ENCODE measurements at regions not wholly inside any gene's neighbourhood (a gene's known extent, or its start where the extent isn't known, plus 50 kb on each side); places are given as distances from the start of the nearest gene placed in this dataset.

DNA sequence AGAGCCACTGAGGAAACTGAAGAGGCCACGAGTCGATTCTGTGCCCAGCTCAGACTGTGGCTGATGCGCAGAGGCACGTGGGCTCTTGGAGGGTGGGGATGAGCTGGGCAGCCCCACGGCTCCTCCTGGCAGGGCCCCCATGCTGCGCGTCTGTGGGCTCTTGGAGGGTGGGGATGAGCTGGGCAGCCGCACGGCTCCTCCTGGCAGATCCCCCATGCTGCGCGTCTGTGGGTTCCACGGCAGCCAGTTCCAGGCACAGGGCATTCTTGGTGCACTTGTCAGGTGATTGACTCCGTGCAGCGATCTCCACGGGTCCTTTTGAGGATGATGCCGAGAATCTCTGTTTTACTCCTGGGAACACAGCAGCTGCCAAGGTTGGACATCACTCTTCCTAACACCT, 138.1 kb upstream of the ZNF236 start:
- DNase-seq (ENCODE audit: low spot score), result no peak

DNA sequence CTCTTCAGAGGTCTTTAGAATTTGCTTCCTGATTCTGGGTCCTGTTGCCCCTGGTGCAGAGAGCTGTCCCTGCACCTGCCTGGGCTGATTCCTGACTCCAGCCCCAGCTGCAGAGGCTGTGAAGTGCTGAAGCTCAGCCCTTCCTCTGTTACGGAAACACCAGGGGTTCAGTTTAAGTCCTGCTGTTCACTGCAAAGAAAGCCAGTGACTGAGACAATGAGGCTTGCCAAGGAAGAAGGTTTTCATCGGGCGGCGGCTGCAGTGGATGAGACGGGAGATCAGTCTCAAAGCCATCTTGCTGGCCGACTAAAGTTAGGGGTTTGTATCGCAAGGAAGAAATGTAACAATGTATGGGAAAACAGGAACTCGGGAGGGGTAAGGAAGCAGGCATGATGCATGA, 142.4 kb upstream of the ZNF236 start:
- no peak for DNase-seq (ENCODE audit: low spot score)

DNA sequence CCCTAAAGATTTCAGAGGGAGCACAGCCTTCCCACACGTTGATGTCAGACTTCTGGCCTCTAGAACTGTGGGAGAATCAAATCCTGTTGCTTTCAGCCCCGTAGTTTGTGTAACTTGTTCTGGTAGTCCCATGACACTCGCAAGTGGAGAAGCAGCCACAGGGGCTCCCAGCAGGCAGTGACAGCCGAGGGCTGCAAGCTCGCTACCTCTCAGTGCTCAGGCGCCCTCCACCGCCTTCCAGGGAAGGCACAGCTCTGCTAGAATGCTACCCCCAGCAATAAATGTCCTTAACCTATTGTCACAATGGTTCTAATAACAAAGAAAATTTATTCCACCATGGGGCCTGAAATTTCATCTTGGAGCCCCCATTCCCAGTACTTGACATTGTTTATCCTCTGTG, 143.1 kb upstream of the ZNF236 start:
- no peak for DNase-seq (ENCODE audit: low spot score)

DNA sequence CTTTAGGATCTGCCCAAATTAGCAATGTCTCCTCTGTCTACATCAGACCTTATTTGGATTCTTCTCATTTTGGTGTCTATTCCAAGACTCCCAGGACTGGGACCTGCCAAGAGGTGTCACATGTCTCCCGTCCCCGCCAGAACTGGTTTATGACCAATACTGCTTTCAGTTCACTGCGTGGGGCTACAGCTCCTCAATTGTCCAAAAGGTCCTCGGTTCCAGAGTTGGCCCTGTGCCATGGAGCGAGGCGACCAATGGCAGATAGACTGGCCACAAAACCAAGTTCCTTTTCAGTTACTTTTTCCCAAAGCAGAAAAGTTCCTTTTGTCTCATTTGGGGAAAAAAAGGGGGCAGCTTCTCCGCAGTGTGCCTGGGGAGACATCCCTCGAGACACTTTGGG, 144.1 kb upstream of the ZNF236 start:
- DNase-seq (ENCODE audit: low spot score), result no peak

GRCh38 chr18:76674596-76674995, 147.8 kb upstream of the ZNF236 start:
- DNase-seq (ENCODE audit: low spot score), result no peak

DNA sequence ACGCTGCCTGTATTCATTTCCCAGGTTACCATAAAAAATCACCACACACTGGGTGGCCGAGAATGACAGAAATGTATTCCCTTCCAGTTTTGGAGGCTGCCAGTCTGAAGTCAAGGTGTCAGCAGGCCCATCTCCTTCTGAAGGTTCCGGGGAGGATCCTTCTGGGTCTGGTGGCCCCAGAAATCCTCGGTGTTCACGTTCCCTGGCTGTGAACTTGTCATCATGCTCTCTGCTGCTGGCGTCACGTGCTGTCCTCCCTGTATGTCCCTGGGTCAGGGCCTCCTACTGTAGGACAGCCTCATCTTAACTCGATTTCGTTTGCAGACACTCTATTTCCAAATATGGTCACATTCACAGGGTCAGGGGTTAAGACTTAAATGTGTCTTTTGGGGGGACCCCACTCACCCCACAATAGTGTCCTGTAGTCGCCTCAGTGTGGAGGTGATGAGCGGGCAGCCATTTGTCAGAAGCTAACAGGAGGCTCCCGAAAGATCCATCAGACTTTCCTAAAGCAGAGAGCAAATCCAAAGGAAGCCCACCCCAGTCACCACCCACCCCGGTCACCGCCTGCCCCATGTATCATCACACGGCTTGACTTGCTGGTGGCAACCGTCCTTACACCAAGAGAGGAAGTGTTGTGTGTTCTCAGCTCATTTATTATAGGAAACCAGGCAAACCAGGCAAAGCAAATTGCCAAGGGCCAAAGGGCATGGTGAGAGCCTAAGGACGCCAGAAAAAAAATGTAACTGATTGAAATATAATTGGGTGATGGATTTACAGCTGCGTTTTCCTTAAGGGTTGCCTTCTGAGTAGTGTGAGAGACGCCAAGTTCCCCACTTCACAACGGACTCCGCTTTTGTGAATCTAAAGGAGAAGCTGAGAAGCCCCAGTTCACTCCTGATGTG, 148.8 kb upstream of the ZNF236 start:
- DNase-seq (ENCODE audit: low spot score), result no peak

GRCh38 chr18:76672627-76673026, 149.7 kb upstream of the ZNF236 start:
- no peak for DNase-seq (ENCODE audit: low spot score)

GRCh38 chr18:76670564-76671288, 151.6 kb upstream of the ZNF236 start:
- DNase-seq (ENCODE audit: low spot score), result no peak

DNA sequence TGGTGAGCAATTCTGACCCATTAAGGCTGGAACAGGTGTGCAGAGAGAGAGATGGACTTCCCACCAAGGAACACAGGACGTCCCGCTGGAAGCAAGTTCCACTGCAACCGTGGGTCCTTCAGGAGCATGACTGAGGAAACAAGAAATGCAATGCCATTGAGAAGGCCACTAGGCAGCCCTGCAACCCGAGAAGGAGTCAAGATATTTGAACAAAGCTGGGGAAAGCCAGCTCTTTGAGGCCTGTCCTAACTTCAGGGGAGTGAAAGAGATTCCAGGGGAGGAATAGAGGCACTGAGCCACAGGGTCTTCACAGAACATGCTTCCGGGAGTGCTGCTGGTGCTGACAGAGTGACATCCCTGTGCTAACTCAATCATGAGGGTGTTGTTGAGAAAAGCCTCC, 153.8 kb upstream of the ZNF236 start:
- DNase-seq (ENCODE audit: low spot score), result no peak

DNA sequence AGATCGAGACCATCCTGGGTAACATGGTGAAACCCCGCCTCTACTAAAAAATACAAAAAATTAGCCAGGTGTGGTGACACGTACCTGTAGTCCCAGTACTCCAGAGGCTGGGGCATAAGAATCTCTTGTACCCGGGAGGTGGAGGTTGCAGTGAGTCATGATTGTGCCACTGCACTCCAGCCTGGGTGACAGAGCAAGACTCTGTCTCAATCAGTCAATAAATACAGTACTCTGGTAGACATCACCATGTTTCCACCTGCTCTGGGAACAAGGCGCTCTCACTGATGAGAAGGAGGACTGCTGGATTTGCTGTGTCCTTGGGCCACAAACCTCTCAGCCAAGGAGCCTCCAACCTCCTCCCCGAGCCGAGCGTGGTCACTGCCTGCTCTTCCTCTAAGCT, 154.2 kb upstream of the ZNF236 start:
- no peak for DNase-seq (ENCODE audit: low spot score)

DNA sequence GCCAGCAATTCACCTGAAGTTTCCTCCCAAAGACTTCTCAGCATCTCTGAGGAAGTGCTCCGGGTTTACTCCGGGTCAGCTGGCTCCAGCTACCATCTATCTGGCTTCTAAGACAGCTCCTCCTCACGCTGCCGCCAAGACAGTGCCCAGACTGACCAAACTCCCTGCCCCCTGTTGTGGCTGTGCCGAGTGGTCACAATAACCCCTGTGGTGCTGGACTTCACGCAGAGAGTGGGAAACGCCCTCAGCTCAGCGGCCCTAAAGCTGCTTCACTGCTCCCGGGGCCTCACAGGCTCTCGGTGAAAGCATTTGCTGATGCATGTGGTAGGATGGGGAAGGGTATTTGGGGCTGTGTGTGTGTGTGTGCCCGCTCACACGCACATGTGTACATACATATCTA, 154.8 kb upstream of the ZNF236 start:
- no peak for DNase-seq (ENCODE audit: low spot score)

DNA sequence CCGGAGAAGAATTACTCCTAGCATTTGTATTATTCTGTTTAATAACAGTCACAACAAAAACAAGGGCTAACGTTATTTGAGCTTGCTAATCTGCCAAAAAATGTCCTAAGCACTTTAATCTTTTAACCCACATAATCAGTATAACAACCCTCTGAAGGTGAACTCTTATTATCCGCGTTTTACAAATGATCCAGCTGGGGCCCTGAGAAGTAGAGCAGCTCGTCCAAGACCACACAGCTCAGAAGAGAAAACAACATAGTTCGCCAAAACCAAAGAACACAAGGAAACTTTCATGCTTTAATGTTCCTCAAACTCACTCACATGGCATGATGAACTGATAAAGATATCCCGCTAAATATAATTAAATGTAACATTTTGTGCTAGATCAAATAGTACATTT, 159.7 kb upstream of the ZNF236 start:
- no peak for DNase-seq (ENCODE audit: low spot score)

DNA sequence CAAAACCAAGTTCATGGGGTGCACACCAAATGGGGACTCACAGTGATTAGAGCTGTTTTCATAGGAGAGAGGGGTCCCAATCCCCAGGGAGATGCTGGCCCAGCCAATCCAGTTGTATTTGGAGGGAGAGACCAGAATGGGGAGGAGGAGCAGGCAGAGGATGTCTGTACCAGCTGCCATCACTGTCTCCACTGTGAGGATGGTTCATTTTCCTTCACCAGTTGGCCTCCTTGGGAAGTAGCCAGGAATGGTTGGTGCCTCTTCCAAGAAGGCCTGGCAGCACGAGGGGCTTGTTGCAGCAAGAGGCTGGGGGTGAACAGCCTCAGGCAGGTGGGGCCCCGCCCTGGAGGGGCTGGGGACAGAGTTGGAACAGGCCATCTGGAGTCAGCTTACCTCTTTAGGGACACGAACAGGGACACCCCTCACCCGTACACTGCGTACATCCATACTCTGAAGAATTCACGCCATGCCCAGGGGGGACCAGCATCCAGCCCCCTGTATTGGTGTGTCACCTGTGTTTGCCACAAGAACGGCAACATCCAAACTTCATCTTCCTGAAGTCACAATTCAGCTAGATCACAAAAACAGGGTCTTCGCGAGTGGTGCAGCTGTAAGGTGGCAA, 161.7 kb upstream of the ZNF236 start:
- no peak for DNase-seq (ENCODE audit: low spot score)

DNA sequence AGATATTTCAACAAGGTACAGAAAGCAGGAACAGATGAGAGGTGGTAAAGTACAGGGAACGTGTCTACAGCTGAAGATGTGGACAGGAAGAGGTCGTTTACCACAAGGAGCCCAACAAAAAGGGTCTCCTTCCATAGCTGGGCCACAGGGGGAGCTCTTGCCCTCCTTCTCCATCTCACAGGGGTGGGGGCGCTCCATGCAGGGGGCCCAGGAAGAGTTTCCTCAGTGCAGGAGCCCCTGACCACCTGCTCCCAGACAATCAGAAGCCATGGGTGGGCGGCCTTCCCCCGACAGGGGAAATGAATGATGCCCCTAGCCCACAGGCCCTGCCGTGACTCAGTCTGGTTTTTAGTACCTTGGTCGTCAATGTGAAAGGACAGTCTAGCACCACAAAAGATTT, 163.6 kb upstream of the ZNF516 start:
- DNase-seq (ENCODE audit: low spot score), result no peak

DNA sequence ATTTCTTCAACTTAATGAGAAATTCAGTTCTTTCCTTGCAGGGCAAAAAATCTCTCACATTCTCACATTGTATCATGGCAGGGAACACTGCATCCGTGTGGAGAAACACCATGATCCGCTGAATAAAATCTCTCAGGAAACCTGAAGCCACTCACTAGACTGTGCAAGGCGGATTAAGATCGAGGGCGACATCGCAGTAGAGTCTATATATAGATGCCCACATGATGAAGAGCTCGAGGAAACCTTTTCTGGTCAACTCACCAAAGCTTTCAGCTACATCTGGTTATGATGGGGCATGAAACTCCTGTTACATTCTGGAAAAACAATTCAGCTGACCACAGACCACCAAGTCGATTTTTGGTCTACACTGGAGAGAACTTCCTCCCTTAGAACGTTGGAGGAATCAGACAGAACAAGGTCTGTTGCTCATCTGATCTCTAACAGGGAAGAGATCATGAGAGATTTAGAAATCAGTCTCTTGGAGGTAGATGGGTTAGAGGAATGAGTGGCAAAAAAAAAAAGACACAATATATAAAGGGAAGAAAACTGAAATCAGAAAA, 162.9 kb upstream of the ZNF516 start:
- DNase-seq (ENCODE audit: low spot score), result no peak

DNA sequence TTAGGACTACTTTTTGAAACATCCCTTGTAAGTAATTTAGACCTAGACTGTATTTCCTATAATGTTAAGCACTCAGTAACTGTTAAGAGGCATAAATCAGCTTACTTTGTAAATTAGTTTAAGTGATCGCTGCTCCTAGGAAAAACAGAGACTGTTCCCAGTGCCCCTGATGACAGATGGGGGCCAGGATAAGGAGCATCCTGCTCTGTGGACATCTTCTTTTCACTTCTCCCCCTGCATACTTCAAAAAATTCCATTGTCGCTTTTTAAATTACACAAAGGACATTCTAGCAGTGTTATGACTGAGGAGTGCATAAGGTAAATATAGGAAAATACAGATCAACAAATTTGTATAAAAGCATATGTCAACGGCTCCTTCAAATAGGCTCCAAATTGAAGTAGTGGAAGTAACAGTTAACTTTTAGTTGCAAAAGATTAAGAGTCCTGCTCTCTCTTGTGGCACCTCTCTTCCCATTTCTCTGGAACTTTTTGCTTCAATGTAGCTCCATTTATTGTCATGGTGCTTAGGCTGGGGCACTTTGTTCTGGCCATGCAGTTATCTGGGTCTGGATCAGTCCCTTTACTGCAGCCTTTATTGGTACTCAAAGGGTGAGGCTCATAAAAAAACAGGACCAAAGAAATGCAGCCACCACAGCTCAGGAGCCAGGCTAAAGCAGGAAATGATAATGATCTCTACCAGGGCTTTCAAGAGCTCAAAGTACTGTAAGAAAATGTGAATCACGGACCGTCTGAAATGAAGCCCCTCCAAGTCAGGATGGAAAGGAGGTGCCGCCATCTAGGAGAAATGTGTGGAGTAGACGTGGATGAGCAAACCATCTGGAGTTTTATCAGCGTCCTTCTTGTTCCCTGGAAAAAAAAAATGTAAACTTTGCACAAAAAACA, 162.1 kb upstream of the ZNF516 start:
- DNase-seq (ENCODE audit: low spot score), result no peak

DNA sequence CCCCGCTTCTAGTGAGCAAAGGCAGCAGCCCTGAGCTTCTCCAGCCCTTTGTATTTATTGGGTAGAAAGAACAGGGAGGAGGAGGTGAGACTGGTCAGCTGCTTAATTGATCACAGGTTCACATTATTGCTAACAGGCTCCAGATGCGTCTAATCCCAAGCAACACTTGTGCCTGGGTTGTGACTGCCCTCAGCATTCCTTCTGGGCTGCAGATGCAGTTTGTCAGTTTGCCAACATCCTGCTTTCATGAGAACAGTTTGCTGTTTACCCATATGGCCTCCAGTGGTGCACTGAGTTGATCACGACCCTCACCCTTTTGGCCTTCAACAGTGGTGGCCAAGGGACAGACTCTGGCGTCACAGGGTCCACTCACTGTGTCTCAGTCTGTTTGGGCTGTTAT, 159.5 kb upstream of the ZNF516 start:
- no peak for DNase-seq (ENCODE audit: low spot score)

DNA sequence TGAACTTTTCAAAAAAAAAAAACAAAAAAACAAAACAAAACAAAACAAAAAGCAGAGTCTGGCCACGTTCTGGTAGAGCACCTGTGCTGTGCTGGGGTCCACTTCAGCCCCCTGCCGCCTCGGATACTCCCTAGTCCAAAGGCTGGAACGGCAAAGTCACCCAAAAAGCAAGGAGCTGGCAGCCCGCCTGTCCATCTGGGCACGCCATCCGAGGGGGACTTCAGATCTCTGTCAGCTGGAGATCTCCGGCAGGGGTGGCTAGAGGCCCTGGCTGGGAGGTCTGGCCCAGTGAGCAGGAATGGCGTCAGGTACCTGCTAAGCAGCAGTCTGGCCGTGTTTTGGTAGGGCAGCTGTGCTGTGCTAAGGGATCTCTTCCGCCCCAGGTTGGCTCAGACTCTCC, 152.3 kb upstream of the ZNF516 start:
- no peak for DNase-seq (ENCODE audit: low spot score)

DNA sequence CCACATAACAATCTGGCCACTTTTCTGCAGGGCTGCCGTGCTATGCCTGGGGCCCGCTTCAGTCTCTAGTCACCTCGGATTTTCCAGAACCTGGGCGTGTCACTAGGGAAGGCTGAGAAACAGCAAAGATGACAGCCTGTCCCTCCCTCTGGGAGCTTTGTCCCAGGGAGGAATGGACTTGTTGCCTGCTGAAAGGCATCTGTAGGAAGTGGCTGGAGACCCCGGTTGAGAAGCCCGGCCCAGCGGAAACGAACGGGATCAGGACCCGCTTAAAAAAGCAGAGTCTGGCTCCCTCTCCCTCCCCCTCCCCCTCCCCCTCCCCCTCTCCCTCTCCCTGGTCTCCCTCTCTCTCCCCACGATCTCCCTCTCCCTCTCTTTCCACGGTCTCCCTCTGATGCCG, 149.5 kb upstream of the ZNF516 start:
- DNase-seq (ENCODE audit: low spot score), result no peak

DNA sequence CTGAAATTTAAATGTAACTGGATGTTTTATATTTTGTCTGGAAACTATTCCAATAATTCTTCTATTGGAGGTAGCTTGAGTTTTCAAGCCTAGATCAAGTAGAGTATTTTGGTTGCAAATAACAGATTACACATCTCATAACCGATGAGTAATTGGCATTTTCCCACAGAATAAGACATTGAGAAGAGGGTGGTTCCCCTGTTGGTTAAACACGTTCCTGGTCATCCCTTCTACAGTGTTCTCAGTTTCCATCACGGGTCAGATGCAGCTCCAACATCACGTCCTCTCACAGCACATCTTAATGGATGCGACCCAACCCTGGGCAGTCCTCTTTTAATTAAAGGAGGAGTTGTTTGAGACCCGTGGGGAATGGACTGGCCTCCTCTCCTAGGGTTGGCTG, 149.0 kb upstream of the ZNF516 start:
- no peak for DNase-seq (ENCODE audit: low spot score)

- no peak for DNase-seq (ENCODE audit: low spot score)
These were observed 148.2 kb upstream of the ZNF516 start for GRCh38 chr18:76643199-76643598.

- DNase-seq (ENCODE audit: low spot score), result no peak
These were observed 145.4 kb upstream of the ZNF516 start for GRCh38 chr18:76640438-76640837.
